ENCODE measurements at regions not wholly inside any gene's neighbourhood (a gene's known extent, or its start where the extent isn't known, plus 50 kb on each side); places are given as distances from the start of the nearest gene placed in this dataset.

DNA sequence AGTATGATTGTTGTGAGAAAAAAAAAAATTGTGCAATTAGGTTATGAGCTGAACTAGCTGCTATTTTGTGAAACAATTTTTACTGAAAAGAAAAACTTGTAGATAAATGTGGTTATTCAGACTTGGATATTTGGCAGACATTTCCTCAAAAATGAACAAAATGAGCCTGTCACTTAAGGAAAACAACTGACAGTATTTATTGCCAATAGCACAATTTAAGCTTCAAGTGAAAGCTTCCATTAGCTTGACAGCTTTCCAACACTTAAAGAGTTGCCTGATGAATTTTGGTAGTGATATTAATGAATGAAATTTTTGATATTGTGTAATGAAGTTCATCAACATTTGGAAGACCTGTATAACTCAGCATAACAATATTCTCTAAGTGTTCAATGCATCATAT is 116.1 kb upstream of the RGS1 start:
- Histone ChIP-seq H4K20me1 (ENCODE audit: insufficient read depth, low read length) (no peaks in the 10 kb centered on the region), H3F3A (ENCODE audit: insufficient read depth, low read length) (no peaks in the 10 kb centered on the region), H3K27me3 (replicated peaks; ENCODE audit: insufficient read depth, low read length) (no peaks in the 10 kb centered on the region), H2AFZ (ENCODE audit: low read length) (no peak overlapping the region), H3K27ac (ENCODE audit: low read length) (no peak overlapping the region), H3K4me1 (ENCODE audit: low read length) (no peaks in the 10 kb centered on the region), H3K4me3 (ENCODE audit: low read length) (no peak overlapping the region), H3K79me2 (ENCODE audit: low read length) (no peaks in the 10 kb centered on the region), H3K9me2 (replicated peaks; ENCODE audit: insufficient read depth, low read length) (no peaks in the 10 kb centered on the region), H3K4me2 (ENCODE audit: low read depth, low read length) (no peak overlapping the region), H3K9ac (ENCODE audit: low read length) (no peak overlapping the region), H3K36me3 (replicated peaks; ENCODE audit: insufficient read depth, low read length) (no peaks in the 10 kb centered on the region), H3K9me3 (replicated peaks; ENCODE audit: insufficient read depth, low read length) (no peaks in the 10 kb centered on the region)
- DNase-seq = no peak
- TF ChIP-seq EZH2phosphoT487 (IDR thresholded peaks at IDR 0.05; ENCODE audit: low read length) = no peak
- TF ChIP-seq, protein P1, sequence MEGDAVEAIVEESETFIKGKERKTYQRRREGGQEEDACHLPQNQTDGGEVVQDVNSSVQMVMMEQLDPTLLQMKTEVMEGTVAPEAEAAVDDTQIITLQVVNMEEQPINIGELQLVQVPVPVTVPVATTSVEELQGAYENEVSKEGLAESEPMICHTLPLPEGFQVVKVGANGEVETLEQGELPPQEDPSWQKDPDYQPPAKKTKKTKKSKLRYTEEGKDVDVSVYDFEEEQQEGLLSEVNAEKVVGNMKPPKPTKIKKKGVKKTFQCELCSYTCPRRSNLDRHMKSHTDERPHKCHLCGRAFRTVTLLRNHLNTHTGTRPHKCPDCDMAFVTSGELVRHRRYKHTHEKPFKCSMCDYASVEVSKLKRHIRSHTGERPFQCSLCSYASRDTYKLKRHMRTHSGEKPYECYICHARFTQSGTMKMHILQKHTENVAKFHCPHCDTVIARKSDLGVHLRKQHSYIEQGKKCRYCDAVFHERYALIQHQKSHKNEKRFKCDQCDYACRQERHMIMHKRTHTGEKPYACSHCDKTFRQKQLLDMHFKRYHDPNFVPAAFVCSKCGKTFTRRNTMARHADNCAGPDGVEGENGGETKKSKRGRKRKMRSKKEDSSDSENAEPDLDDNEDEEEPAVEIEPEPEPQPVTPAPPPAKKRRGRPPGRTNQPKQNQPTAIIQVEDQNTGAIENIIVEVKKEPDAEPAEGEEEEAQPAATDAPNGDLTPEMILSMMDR (IDR thresholded peaks at IDR 0.05; ENCODE audit: low read length) = no peak
- TF ChIP-seq EZH2 (optimal IDR thresholded peaks at IDR 0.05; ENCODE audit: low read depth, low read length) = no peak

DNA sequence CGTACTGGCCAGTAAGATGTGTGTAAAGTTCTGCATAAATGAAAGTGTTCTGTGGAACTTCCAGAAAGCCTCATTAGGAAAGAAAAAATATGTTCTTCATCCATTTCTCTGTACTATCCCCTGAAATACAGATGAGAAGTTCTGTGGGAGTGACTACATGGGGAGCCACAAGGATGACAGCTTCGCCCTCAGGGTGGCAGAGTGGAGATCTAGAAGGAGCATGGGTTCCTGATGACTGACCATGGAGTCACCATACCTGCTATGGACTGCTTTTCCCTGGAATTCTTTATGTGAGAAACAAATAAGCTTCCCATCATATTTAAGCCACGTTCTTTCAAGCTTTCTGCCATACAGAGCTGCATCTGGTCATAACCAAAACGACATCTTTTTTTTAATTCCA is 113.9 kb upstream of the RGS1 start:
- Histone ChIP-seq H3K9ac (ENCODE audit: low read length) (no peak overlapping the region), H3K27me3 (replicated peaks; ENCODE audit: insufficient read depth, low read length) (no peaks in the 10 kb centered on the region), H3K79me2 (ENCODE audit: low read length) (no peaks in the 10 kb centered on the region), H3K4me3 (ENCODE audit: low read length) (no peak overlapping the region), H3F3A (ENCODE audit: insufficient read depth, low read length) (peaks cover 2% of the 10 kb centered on the region; the same call in 1 of the 2 replicates), H3K9me2 (replicated peaks; ENCODE audit: insufficient read depth, low read length) (no peaks in the 10 kb centered on the region), H3K9me3 (replicated peaks; ENCODE audit: insufficient read depth, low read length) (no peaks in the 10 kb centered on the region), H3K4me1 (ENCODE audit: low read length) (peaks cover 7% of the 10 kb centered on the region), H3K4me2 (ENCODE audit: low read depth, low read length) (no peak overlapping the region), H4K20me1 (ENCODE audit: insufficient read depth, low read length) (no peaks in the 10 kb centered on the region), H3K27ac (ENCODE audit: low read length) (no peak overlapping the region), H3K36me3 (replicated peaks; ENCODE audit: insufficient read depth, low read length) (no peaks in the 10 kb centered on the region), H2AFZ (ENCODE audit: low read length) (no peak overlapping the region)
- no peak for DNase-seq
- no peak for TF ChIP-seq EZH2 (optimal IDR thresholded peaks at IDR 0.05; ENCODE audit: low read depth, low read length)
- no peak for TF ChIP-seq EZH2phosphoT487 (IDR thresholded peaks at IDR 0.05; ENCODE audit: low read length)
- TF ChIP-seq, protein P1 (IDR thresholded peaks at IDR 0.05; ENCODE audit: low read length) = no peak

DNA sequence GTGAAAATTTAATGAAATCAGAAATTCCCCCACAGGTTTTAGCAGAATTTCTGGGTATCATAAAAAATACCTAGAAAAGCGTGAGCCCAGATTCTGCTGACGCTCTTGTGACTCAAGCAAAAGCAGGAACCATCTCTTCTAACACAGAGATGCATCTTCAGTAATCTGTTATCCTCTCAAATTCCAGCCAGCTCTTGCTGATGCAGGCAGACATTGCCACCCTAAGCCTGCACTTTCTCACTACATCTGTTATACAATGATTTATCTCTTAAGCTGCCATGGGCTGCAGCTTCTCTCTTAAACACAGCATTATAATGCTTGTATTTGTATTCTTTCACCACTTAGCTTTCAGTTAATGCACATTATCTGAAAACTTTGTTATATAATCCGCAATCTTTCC is 113.0 kb upstream of the RGS1 start:
- H3K79me2 ChIP-seq (ENCODE audit: low read length) = no peaks in the 10 kb centered on the region
- no peaks in the 10 kb centered on the region for H3K36me3 ChIP-seq (replicated peaks; ENCODE audit: insufficient read depth, low read length)
- no peak overlapping the region for H3K27ac ChIP-seq (ENCODE audit: low read length)
- H3K9me3 ChIP-seq (replicated peaks; ENCODE audit: insufficient read depth, low read length) = no peaks in the 10 kb centered on the region
- H3K4me3 ChIP-seq (ENCODE audit: low read length) = no peak overlapping the region
- H3K4me2 ChIP-seq (ENCODE audit: low read depth, low read length) = no peak overlapping the region
- H4K20me1 ChIP-seq (ENCODE audit: insufficient read depth, low read length) = no peaks in the 10 kb centered on the region
- peaks cover 10% of the 10 kb centered on the region for H3F3A ChIP-seq (ENCODE audit: insufficient read depth, low read length)
- TF ChIP-seq EZH2 (optimal IDR thresholded peaks at IDR 0.05; ENCODE audit: low read depth, low read length) (no peak), EZH2phosphoT487 (IDR thresholded peaks at IDR 0.05; ENCODE audit: low read length) (no peak)
- TF ChIP-seq, protein P1 (IDR thresholded peaks at IDR 0.05; ENCODE audit: low read length) = no peak
- peaks cover 16% of the 10 kb centered on the region for H3K4me1 ChIP-seq (ENCODE audit: low read length)
- no peaks in the 10 kb centered on the region for H3K27me3 ChIP-seq (replicated peaks; ENCODE audit: insufficient read depth, low read length)
- H3K9ac ChIP-seq (ENCODE audit: low read length) = no peak overlapping the region
- no peak overlapping the region for H2AFZ ChIP-seq (ENCODE audit: low read length)
- no peaks in the 10 kb centered on the region for H3K9me2 ChIP-seq (replicated peaks; ENCODE audit: insufficient read depth, low read length)
- no peak for DNase-seq

Data from MM.1S (cell line).